Glutamatergic neuron (in vitro differentiated cells): ENCODE measurements at regions not wholly inside any gene's neighbourhood (a gene's known extent, or its start where the extent isn't known, plus 50 kb on each side); places are given as distances from the start of the nearest gene placed in this dataset.

Source experiments
- DNase-seq: peaks from one replicate; pipeline ENCODE4 v3.0.0; 2022
- H3K27ac Mint-ChIP-seq: one replicate; pipeline ENCODE4 v1.8.0; 2020; ENCODE audit warnings: mild to moderate bottlenecking, mixed read lengths, inconsistent platforms; ENCODE audit not compliant: unreplicated experiment
- H3K27me3 Mint-ChIP-seq: one replicate; pipeline ENCODE4 v1.8.0; 2020; ENCODE audit warnings: mild to moderate bottlenecking, moderate library complexity, mixed read lengths, inconsistent platforms; ENCODE audit not compliant: unreplicated experiment
- H3K36me3 Mint-ChIP-seq: one replicate; pipeline ENCODE4 v1.8.0; 2020; ENCODE audit warnings: mild to moderate bottlenecking, mixed read lengths, inconsistent platforms; ENCODE audit not compliant: unreplicated experiment
- H3K4me1 Mint-ChIP-seq: one replicate; pipeline ENCODE4 v1.8.0; 2020; ENCODE audit warnings: mild to moderate bottlenecking, low read depth, mixed read lengths, inconsistent platforms; ENCODE audit not compliant: unreplicated experiment
- H3K4me3 Mint-ChIP-seq: one replicate; pipeline ENCODE4 v1.8.0; 2020; ENCODE audit warnings: mild to moderate bottlenecking, mixed read lengths, inconsistent platforms; ENCODE audit not compliant: unreplicated experiment
- H3K9me3 Mint-ChIP-seq: one replicate; pipeline ENCODE4 v1.8.0; 2020; ENCODE audit warnings: mild to moderate bottlenecking, moderate library complexity, mixed read lengths, inconsistent platforms; ENCODE audit not compliant: unreplicated experiment
- TF ChIP-seq, protein P1 (sequence below): fragments of 200-600 bp; sonication (generic); IDR thresholded peaks from one replicate; pipeline ENCODE4 v1.5.0; 2021; ENCODE audit not compliant: partially characterized antibody, unreplicated experiment

DNA sequence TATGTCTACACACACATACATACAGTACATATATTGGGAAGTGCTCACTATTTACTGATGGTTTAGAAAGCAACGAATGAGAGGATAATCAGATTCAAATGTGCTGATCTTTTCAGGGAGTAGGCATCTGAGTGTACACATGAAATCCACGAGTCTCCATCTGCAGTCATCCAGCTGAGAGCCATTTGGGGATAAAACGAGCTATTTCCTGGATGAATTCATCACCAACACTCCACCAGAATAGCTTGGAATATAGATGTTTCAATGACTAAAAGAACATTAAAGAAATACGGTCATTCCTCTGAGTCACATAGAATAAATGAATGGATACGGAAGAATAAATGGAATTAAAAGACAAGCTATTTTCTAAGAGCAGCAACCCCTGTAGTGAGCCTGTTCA lies 721.6 kb upstream of the ARGLU1 start:
- TF ChIP-seq, protein P1, sequence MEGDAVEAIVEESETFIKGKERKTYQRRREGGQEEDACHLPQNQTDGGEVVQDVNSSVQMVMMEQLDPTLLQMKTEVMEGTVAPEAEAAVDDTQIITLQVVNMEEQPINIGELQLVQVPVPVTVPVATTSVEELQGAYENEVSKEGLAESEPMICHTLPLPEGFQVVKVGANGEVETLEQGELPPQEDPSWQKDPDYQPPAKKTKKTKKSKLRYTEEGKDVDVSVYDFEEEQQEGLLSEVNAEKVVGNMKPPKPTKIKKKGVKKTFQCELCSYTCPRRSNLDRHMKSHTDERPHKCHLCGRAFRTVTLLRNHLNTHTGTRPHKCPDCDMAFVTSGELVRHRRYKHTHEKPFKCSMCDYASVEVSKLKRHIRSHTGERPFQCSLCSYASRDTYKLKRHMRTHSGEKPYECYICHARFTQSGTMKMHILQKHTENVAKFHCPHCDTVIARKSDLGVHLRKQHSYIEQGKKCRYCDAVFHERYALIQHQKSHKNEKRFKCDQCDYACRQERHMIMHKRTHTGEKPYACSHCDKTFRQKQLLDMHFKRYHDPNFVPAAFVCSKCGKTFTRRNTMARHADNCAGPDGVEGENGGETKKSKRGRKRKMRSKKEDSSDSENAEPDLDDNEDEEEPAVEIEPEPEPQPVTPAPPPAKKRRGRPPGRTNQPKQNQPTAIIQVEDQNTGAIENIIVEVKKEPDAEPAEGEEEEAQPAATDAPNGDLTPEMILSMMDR = no peak
- Mint-ChIP-seq H3K4me1 (no peaks in the 10 kb centered on the region), H3K4me3 (no peak overlapping the region), H3K27ac (no peak overlapping the region), H3K27me3 (no peaks in the 10 kb centered on the region), H3K9me3 (no peaks in the 10 kb centered on the region), H3K36me3 (no peaks in the 10 kb centered on the region)
- DNase-seq = no peak

DNA sequence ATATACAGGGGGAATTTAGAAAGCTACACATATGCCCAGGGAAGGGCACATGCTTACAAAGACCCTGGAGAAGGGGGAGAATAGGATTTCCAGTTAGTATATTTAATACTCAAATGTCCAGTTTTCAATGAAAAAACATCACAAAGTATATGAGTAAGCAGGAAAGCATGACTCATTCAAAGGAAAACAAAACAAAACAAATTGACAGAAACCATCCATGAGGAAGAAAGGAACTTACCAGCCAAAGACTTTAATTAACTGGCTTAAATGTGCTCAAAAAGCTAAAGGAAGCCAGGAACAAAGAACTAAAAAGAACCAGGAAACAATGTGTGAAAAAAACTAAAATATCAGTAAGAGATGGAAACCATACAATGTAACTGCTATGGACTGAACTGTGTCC lies 716.2 kb upstream of the ARGLU1 start:
- TF ChIP-seq, protein P1 = no peak
- Mint-ChIP-seq H3K4me3 (no peak overlapping the region), H3K4me1 (no peaks in the 10 kb centered on the region), H3K27me3 (no peaks in the 10 kb centered on the region), H3K36me3 (no peaks in the 10 kb centered on the region), H3K27ac (no peak overlapping the region), H3K9me3 (peaks cover 2% of the 10 kb centered on the region)
- DNase-seq = no peak

DNA sequence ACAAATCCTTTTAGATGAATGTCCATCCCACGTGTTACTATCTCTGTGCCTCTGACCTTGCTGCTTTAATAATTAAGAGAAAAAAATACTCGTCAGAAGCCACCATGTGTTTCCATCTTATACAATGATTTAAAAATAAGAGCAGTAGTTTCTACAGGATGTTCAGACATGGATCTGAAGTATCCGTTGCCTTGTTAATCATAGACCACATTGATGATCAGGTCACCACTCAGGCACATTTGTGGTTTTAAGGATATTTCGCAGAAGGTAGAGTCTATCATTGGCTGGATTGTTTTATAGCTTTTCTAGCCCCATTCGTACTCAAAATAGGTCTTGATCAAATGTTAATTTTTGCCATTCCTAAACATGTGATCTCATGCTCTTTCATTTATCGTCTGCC lies 710.0 kb upstream of the ARGLU1 start:
- H3K36me3 Mint-ChIP-seq = no peaks in the 10 kb centered on the region
- TF ChIP-seq, protein P1 = no peak
- no peak overlapping the region for H3K27ac Mint-ChIP-seq
- H3K27me3 Mint-ChIP-seq = no peaks in the 10 kb centered on the region
- H3K4me1 Mint-ChIP-seq = no peaks in the 10 kb centered on the region
- peaks cover 2% of the 10 kb centered on the region for H3K9me3 Mint-ChIP-seq
- DNase-seq = no peak
- H3K4me3 Mint-ChIP-seq = no peak overlapping the region

DNA sequence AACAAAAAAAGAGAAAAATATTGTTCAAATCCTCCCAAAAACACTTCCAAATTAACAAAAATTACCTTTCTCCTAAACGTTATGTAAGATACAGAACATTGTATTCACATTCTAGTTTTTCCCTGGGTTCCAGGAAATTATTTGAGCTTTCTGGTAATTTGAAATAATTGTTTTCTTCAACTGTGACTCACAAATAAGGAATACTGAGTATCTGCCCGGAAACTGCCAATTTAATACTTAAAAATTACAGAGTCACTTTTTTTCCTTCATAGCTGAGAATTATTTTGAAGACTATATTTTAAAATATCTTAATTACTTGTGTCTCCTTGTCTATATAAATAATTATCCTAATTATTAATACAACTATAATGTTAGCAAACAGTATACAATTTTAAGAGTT lies 709.0 kb upstream of the ARGLU1 start:
- Mint-ChIP-seq H3K36me3 (no peaks in the 10 kb centered on the region), H3K27me3 (no peaks in the 10 kb centered on the region), H3K4me3 (no peak overlapping the region), H3K4me1 (no peaks in the 10 kb centered on the region), H3K9me3 (peaks cover 2% of the 10 kb centered on the region), H3K27ac (no peak overlapping the region)
- DNase-seq = no peak
- TF ChIP-seq, protein P1 = no peak

DNA sequence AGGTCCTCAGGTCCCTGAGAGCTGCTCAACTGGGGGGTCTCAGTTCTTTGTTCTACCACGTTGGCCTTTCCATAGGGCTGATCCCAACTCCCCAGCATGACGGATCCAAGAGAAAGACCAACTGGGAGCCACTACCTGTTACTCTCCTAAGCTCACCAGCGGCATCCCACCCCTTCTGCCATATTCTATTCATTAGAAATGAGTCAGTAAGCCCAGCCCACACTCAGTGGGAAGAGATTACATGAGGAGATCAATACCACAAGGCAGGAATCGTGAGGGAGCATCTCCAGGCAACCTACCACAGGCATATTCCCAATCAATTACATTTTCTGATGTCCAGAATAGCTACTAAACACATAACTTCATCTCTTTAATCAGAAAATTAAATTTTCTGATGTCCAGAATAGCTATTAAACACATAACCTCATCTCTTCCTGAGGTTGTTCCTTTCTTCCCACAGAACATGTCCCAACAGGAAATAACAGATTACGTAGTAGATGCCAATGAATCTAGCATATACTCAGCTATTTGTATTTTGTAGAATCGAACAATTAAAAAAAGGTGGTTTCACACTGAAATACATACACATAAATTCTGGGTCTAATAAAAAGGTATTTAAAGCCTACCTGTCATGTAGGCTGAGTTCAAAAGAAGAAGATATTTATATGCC lies 708.1 kb upstream of the ARGLU1 start:
- no peak overlapping the region for H3K4me3 Mint-ChIP-seq
- H3K27ac Mint-ChIP-seq = no peak overlapping the region
- peaks cover 2% of the 10 kb centered on the region for H3K9me3 Mint-ChIP-seq
- H3K27me3 Mint-ChIP-seq = no peaks in the 10 kb centered on the region
- TF ChIP-seq, protein P1 = no peak
- peaks cover 2% of the 10 kb centered on the region for H3K4me1 Mint-ChIP-seq
- DNase-seq = no peak
- no peaks in the 10 kb centered on the region for H3K36me3 Mint-ChIP-seq
